GM23338 (cell line): ENCODE measurements at regions not wholly inside any gene's neighbourhood (a gene's known extent, or its start where the extent isn't known, plus 50 kb on each side); places are given as distances from the start of the nearest gene placed in this dataset.

Experiments used
- CREB1 ChIP-seq: fragments of 250-450 bp; sonication (Bioruptor Pico); IDR thresholded peaks from 2 replicates; pipeline ENCODE4 v1.5.0; 2020; ENCODE audit warnings: low read depth, mild to moderate bottlenecking, moderate library complexity
- ETS1 ChIP-seq: IDR thresholded peaks from 2 replicates; pipeline ENCODE4 v1.6.1; 2016; ENCODE audit warnings: antibody characterized with exemption
- EZH2 ChIP-seq: fragments of 200-600 bp; sonication (generic); IDR thresholded peaks from one replicate; pipeline ENCODE4 v1.8.0; 2017; ENCODE audit warnings: antibody characterized with exemption, mild to moderate bottlenecking, low read depth; ENCODE audit not compliant: unreplicated experiment
- EZH2phosphoT487 ChIP-seq: fragments of 200-600 bp; sonication (generic); IDR thresholded peaks from one replicate; pipeline ENCODE4 v1.8.1; 2018; ENCODE audit warnings: antibody characterized with exemption; ENCODE audit not compliant: unreplicated experiment
- JUNB ChIP-seq: IDR thresholded peaks from one replicate; pipeline ENCODE4 v1.6.1; 2016; ENCODE audit warnings: antibody characterized with exemption; ENCODE audit not compliant: unreplicated experiment
- NANOG ChIP-seq: IDR thresholded peaks from 2 replicates; pipeline ENCODE4 v1.6.1; 2016; ENCODE audit warnings: antibody characterized with exemption, borderline replicate concordance
- REST ChIP-seq: IDR thresholded peaks from one replicate; pipeline ENCODE4 v1.6.1; 2018; ENCODE audit warnings: antibody characterized with exemption; ENCODE audit not compliant: unreplicated experiment
- ZNF114 ChIP-seq: fragments of 250-450 bp; sonication (Bioruptor Pico); IDR thresholded peaks from 2 replicates; pipeline ENCODE4 v1.5.0; 2020; ENCODE audit warnings: mild to moderate bottlenecking, moderate library complexity
- ZNF331 ChIP-seq: fragments of 250-450 bp; sonication (Bioruptor Pico); IDR thresholded peaks from 2 replicates; pipeline ENCODE4 v1.5.0; 2020; ENCODE audit warnings: low read depth, mild to moderate bottlenecking, moderate library complexity
- ZNF462 ChIP-seq: fragments of 250-450 bp; sonication (Bioruptor Pico); IDR thresholded peaks from 2 replicates; pipeline ENCODE4 v1.5.0; 2020; ENCODE audit warnings: mild to moderate bottlenecking, moderate library complexity

GRCh38 chr12:115243933-115244628, 560.1 kb upstream of the TBX3 start (continued):
- no peak for TF ChIP-seq ZNF462
- no peak for TF ChIP-seq EZH2phosphoT487
- no peak for TF ChIP-seq ETS1
- TF ChIP-seq NANOG = no peak
- TF ChIP-seq EZH2 = no peak
- TF ChIP-seq CREB1 (CRISPR knock-in tag) = no peak
- TF ChIP-seq ZNF114 = no peak
- TF ChIP-seq ZNF331 (CRISPR knock-in tag) = no peak
- TF ChIP-seq JUNB = no peak
- TF ChIP-seq REST = no peak
